Ovary (tissue), 3 donors: ENCODE measurements at regions not wholly inside any gene's neighbourhood (a gene's known extent, or its start where the extent isn't known, plus 50 kb on each side); places are given as distances from the start of the nearest gene placed in this dataset.

Experiments used
- CTCF ChIP-seq, 3 donors: fragments of 450-650 bp in 2 of 3; fragments of 200-600 bp in 1 of 3; IDR thresholded peaks; one replicate each; pipeline versions ENCODE4 v1.5.1 to v1.8.0; 2016 to 2022; ENCODE audit warnings: antibody characterized with exemption in 3 of 3, mild to moderate bottlenecking in 1 of 3
- POLR2A ChIP-seq: fragments of 450-650 bp; IDR thresholded peaks from one replicate; pipeline ENCODE4 v1.6.1; 2017; ENCODE audit warnings: antibody characterized with exemption, mild to moderate bottlenecking, moderate library complexity
- donor health status: DM: no; HTN: no; CAD: no.

- TF ChIP-seq CTCF (IDR thresholded peaks at IDR 0.05) (no peak), POLR2A (no peak)
These were observed 60.8 kb upstream of the GDF10 start for GRCh38 chr10:47239211-47239610.
